Glutamatergic neuron (in vitro differentiated cells): ENCODE measurements at regions not wholly inside any gene's neighbourhood (a gene's known extent, or its start where the extent isn't known, plus 50 kb on each side); places are given as distances from the start of the nearest gene placed in this dataset.

ENCODE experiments used
- DNase-seq: peaks from one replicate; pipeline ENCODE4 v3.0.0; 2022
- H3K27ac Mint-ChIP-seq: one replicate; pipeline ENCODE4 v1.8.0; 2020; ENCODE audit warnings: mild to moderate bottlenecking, mixed read lengths, inconsistent platforms; ENCODE audit not compliant: unreplicated experiment
- H3K27me3 Mint-ChIP-seq: one replicate; pipeline ENCODE4 v1.8.0; 2020; ENCODE audit warnings: mild to moderate bottlenecking, moderate library complexity, mixed read lengths, inconsistent platforms; ENCODE audit not compliant: unreplicated experiment
- H3K36me3 Mint-ChIP-seq: one replicate; pipeline ENCODE4 v1.8.0; 2020; ENCODE audit warnings: mild to moderate bottlenecking, mixed read lengths, inconsistent platforms; ENCODE audit not compliant: unreplicated experiment
- H3K4me1 Mint-ChIP-seq: one replicate; pipeline ENCODE4 v1.8.0; 2020; ENCODE audit warnings: mild to moderate bottlenecking, low read depth, mixed read lengths, inconsistent platforms; ENCODE audit not compliant: unreplicated experiment
- H3K4me3 Mint-ChIP-seq: one replicate; pipeline ENCODE4 v1.8.0; 2020; ENCODE audit warnings: mild to moderate bottlenecking, mixed read lengths, inconsistent platforms; ENCODE audit not compliant: unreplicated experiment
- H3K9me3 Mint-ChIP-seq: one replicate; pipeline ENCODE4 v1.8.0; 2020; ENCODE audit warnings: mild to moderate bottlenecking, moderate library complexity, mixed read lengths, inconsistent platforms; ENCODE audit not compliant: unreplicated experiment
- TF ChIP-seq, protein P1 (sequence below): fragments of 200-600 bp; sonication (generic); IDR thresholded peaks from one replicate; pipeline ENCODE4 v1.5.0; 2021; ENCODE audit not compliant: partially characterized antibody, unreplicated experiment

- Mint-ChIP-seq H3K4me3 (peak overlapping the region; percentile 31), H3K27me3 (peaks cover 6% of the 10 kb centered on the region), H3K27ac (peak overlapping the region; percentile 53), H3K4me1 (peaks cover 12% of the 10 kb centered on the region), H3K36me3 (no peaks in the 10 kb centered on the region), H3K9me3 (no peaks in the 10 kb centered on the region)
- no peak for DNase-seq
- TF ChIP-seq, protein P1, sequence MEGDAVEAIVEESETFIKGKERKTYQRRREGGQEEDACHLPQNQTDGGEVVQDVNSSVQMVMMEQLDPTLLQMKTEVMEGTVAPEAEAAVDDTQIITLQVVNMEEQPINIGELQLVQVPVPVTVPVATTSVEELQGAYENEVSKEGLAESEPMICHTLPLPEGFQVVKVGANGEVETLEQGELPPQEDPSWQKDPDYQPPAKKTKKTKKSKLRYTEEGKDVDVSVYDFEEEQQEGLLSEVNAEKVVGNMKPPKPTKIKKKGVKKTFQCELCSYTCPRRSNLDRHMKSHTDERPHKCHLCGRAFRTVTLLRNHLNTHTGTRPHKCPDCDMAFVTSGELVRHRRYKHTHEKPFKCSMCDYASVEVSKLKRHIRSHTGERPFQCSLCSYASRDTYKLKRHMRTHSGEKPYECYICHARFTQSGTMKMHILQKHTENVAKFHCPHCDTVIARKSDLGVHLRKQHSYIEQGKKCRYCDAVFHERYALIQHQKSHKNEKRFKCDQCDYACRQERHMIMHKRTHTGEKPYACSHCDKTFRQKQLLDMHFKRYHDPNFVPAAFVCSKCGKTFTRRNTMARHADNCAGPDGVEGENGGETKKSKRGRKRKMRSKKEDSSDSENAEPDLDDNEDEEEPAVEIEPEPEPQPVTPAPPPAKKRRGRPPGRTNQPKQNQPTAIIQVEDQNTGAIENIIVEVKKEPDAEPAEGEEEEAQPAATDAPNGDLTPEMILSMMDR, result no peak
Measured at GRCh38 chr20:62552613-62553012, 76.8 kb upstream of the GATA5 start.

- peaks cover 6% of the 10 kb centered on the region for H3K27me3 Mint-ChIP-seq
Measured at GRCh38 chr20:62553136-62553837, 77.5 kb upstream of the GATA5 start.

GRCh38 chr20:62553838-62554161 is 78.0 kb upstream of the GATA5 start:
- H3K27me3 Mint-ChIP-seq, result peaks cover 8% of the 10 kb centered on the region
- no peak for DNase-seq
- no peak overlapping the region for H3K27ac Mint-ChIP-seq
- H3K9me3 Mint-ChIP-seq, result no peaks in the 10 kb centered on the region
- no peaks in the 10 kb centered on the region for H3K36me3 Mint-ChIP-seq
- TF ChIP-seq, protein P1, result no peak
- H3K4me3 Mint-ChIP-seq, result peak overlapping the region; percentile 38
- peaks cover 15% of the 10 kb centered on the region for H3K4me1 Mint-ChIP-seq

More at GRCh38 chr20:62553136-62553837, 77.5 kb upstream of the GATA5 start:
- DNase-seq, result no peak
- Mint-ChIP-seq H3K36me3 (no peaks in the 10 kb centered on the region), H3K4me3 (peak overlapping the region; percentile 52), H3K27ac (no peak overlapping the region), H3K9me3 (no peaks in the 10 kb centered on the region), H3K4me1 (peaks cover 13% of the 10 kb centered on the region)
- TF ChIP-seq, protein P1, result no peak

GRCh38 chr20:62554214-62554897 is 78.6 kb upstream of the GATA5 start:
- no peak overlapping the region for H3K27ac Mint-ChIP-seq
- peaks cover 15% of the 10 kb centered on the region for H3K4me1 Mint-ChIP-seq
- no peaks in the 10 kb centered on the region for H3K36me3 Mint-ChIP-seq
- no peak overlapping the region for H3K4me3 Mint-ChIP-seq
- DNase-seq, result no peak
- TF ChIP-seq, protein P1, result no peak
- H3K27me3 Mint-ChIP-seq, result peaks cover 8% of the 10 kb centered on the region
- H3K9me3 Mint-ChIP-seq, result no peaks in the 10 kb centered on the region
